ENCODE measurements at regions not wholly inside any gene's neighbourhood (a gene's known extent, or its start where the extent isn't known, plus 50 kb on each side); places are given as distances from the start of the nearest gene placed in this dataset.

- no peak for TF ChIP-seq CTCF (conservative IDR thresholded peaks at IDR 0.05)
- no peak for TF ChIP-seq ZFX (IDR thresholded peaks at IDR 0.05)
Measured at GRCh38 chr6:168873278-168874190, 380.1 kb downstream of the THBS2 start.
